A549 (cell line): ENCODE measurements at regions not wholly inside any gene's neighbourhood (a gene's known extent, or its start where the extent isn't known, plus 50 kb on each side); places are given as distances from the start of the nearest gene placed in this dataset.

Source experiments
- BHLHE40 ChIP-seq: IDR thresholded peaks from 2 replicates; pipeline ENCODE4 v1.6.1; 2012; ENCODE audit warnings: low read depth, low read length, inconsistent platforms
- HOXA7 ChIP-seq: fragments of 250-450 bp; sonication (Bioruptor Pico); IDR thresholded peaks from 2 replicates; pipeline ENCODE4 v1.5.0; 2020; ENCODE audit warnings: mild to moderate bottlenecking, moderate library complexity
- MYC ChIP-seq: IDR thresholded peaks from 2 replicates; pipeline ENCODE4 v1.6.1; 2012; ENCODE audit warnings: mild to moderate bottlenecking, inconsistent platforms, low read length, improper control_type of control experiment, borderline replicate concordance
- POLR2A ChIP-seq: IDR thresholded peaks from 2 replicates; pipeline ENCODE4 v1.6.1; 2012; ENCODE audit warnings: mild to moderate bottlenecking, low read length
- TF ChIP-seq, protein P1 (sequence below): fragments of >200 bp; sonication (Bioruptor Twin); formaldehyde crosslinking; IDR thresholded peaks from 3 replicates; pipeline ENCODE4 v1.5.1; 2016
- TF ChIP-seq, protein P2 (sequence below): IDR thresholded peaks from 2 replicates; pipeline ENCODE4 v1.6.1; 2012

DNA sequence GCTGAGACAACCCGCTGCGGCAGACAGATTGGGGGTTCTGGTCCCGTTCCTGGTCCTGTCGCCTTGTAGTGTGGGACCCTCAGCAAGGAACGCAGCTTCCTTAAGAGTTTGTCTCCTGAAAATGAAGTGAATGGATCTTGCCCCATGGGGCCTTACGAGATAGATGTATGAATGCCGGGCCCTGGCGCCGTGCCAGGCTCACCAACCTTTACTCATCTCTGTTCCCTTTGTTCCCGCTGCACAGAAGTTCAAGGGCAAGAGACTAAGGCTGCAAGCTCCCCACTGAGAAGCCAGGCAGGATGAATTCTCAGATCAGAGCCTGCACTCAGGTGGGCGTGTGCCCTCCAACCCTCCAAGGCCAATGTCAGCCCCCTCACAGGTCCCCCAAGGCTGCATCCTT, 162.7 kb upstream of the IQSEC1 start:
- TF ChIP-seq, protein P1, sequence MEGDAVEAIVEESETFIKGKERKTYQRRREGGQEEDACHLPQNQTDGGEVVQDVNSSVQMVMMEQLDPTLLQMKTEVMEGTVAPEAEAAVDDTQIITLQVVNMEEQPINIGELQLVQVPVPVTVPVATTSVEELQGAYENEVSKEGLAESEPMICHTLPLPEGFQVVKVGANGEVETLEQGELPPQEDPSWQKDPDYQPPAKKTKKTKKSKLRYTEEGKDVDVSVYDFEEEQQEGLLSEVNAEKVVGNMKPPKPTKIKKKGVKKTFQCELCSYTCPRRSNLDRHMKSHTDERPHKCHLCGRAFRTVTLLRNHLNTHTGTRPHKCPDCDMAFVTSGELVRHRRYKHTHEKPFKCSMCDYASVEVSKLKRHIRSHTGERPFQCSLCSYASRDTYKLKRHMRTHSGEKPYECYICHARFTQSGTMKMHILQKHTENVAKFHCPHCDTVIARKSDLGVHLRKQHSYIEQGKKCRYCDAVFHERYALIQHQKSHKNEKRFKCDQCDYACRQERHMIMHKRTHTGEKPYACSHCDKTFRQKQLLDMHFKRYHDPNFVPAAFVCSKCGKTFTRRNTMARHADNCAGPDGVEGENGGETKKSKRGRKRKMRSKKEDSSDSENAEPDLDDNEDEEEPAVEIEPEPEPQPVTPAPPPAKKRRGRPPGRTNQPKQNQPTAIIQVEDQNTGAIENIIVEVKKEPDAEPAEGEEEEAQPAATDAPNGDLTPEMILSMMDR, result no peak
- TF ChIP-seq POLR2A (no peak), BHLHE40 (no peak), MYC (no peak), HOXA7 (CRISPR knock-in tag) (no peak)
- TF ChIP-seq, protein P2, sequence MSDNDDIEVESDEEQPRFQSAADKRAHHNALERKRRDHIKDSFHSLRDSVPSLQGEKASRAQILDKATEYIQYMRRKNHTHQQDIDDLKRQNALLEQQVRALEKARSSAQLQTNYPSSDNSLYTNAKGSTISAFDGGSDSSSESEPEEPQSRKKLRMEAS, result no peak
